ENCODE measurements at regions not wholly inside any gene's neighbourhood (a gene's known extent, or its start where the extent isn't known, plus 50 kb on each side); places are given as distances from the start of the nearest gene placed in this dataset.

- H3K27me3 ChIP-seq: no peaks in the 10 kb centered on the region
- peaks cover 9% of the 10 kb centered on the region for H3K4me1 ChIP-seq (ENCODE audit: low read depth)
- H3K36me3 ChIP-seq: no peaks in the 10 kb centered on the region
- no peak overlapping the region for H3K4me3 ChIP-seq
- no peak for DNase-seq (ENCODE audit: low read depth in 1 of 2, low spot score in 1 of 2)
- H3K27ac ChIP-seq: no peak overlapping the region
- no peaks in the 10 kb centered on the region for H3K9me3 ChIP-seq (ENCODE audit: low read depth)
- TF ChIP-seq, protein P1, sequence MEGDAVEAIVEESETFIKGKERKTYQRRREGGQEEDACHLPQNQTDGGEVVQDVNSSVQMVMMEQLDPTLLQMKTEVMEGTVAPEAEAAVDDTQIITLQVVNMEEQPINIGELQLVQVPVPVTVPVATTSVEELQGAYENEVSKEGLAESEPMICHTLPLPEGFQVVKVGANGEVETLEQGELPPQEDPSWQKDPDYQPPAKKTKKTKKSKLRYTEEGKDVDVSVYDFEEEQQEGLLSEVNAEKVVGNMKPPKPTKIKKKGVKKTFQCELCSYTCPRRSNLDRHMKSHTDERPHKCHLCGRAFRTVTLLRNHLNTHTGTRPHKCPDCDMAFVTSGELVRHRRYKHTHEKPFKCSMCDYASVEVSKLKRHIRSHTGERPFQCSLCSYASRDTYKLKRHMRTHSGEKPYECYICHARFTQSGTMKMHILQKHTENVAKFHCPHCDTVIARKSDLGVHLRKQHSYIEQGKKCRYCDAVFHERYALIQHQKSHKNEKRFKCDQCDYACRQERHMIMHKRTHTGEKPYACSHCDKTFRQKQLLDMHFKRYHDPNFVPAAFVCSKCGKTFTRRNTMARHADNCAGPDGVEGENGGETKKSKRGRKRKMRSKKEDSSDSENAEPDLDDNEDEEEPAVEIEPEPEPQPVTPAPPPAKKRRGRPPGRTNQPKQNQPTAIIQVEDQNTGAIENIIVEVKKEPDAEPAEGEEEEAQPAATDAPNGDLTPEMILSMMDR (IDR thresholded peaks at IDR 0.05; ENCODE audit: low read depth, low read length): no peak
Observed at GRCh38 chr2:163541943-163542342, 193.9 kb downstream of the FIGN start.

GRCh38 chr2:163541495-163541894, 194.3 kb downstream of the FIGN start:
- no peak for DNase-seq (ENCODE audit: low read depth in 1 of 2, low spot score in 1 of 2)
- Histone ChIP-seq H3K9me3 (ENCODE audit: low read depth) (no peaks in the 10 kb centered on the region), H3K27ac (no peak overlapping the region), H3K36me3 (no peaks in the 10 kb centered on the region), H3K27me3 (no peaks in the 10 kb centered on the region), H3K4me3 (no peak overlapping the region), H3K4me1 (ENCODE audit: low read depth) (peaks cover 9% of the 10 kb centered on the region)
- TF ChIP-seq, protein P1 (IDR thresholded peaks at IDR 0.05; ENCODE audit: low read depth, low read length): no peak

GRCh38 chr2:163528640-163529217, 207.1 kb downstream of the FIGN start:
- no peaks in the 10 kb centered on the region for H3K36me3 ChIP-seq
- DNase-seq (ENCODE audit: low read depth in 1 of 2, low spot score in 1 of 2): no peak
- no peaks in the 10 kb centered on the region for H3K9me3 ChIP-seq (ENCODE audit: low read depth)
- no peaks in the 10 kb centered on the region for H3K27me3 ChIP-seq
- H3K4me3 ChIP-seq: no peak overlapping the region
- H3K4me1 ChIP-seq (ENCODE audit: low read depth): no peaks in the 10 kb centered on the region
- no peak overlapping the region for H3K27ac ChIP-seq
- TF ChIP-seq, protein P1 (IDR thresholded peaks at IDR 0.05; ENCODE audit: low read depth, low read length): no peak

GRCh38 chr2:163527381-163527780, 208.4 kb downstream of the FIGN start:
- Histone ChIP-seq H3K27ac (no peak overlapping the region), H3K4me3 (no peak overlapping the region), H3K4me1 (ENCODE audit: low read depth) (no peaks in the 10 kb centered on the region), H3K36me3 (no peaks in the 10 kb centered on the region), H3K27me3 (no peaks in the 10 kb centered on the region), H3K9me3 (ENCODE audit: low read depth) (no peaks in the 10 kb centered on the region)
- TF ChIP-seq, protein P1 (IDR thresholded peaks at IDR 0.05; ENCODE audit: low read depth, low read length): no peak
- DNase-seq (ENCODE audit: low read depth in 1 of 2, low spot score in 1 of 2): no peak

DNA sequence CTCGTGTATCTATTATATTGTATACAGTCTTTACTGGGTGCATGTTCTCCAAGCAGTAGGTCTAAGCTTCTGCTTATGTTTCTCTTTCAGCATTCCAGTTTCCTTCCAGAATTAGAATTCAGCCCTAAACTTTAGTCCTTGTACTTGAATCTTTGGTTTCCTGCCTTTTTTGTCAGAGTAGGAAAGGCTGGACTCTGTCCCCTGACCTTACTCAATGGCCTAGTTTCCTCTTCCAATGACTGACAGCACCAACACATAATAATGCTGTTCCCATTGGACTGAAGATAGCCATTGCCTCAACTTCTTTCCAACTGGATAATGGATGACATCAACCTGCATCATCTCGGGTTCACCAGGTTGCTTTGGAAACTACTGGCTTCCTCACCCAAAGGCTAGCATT, 217.0 kb downstream of the FIGN start:
- Histone ChIP-seq H3K27me3 (no peaks in the 10 kb centered on the region), H3K4me3 (no peak overlapping the region), H3K9me3 (ENCODE audit: low read depth) (no peaks in the 10 kb centered on the region), H3K36me3 (no peaks in the 10 kb centered on the region), H3K27ac (no peak overlapping the region), H3K4me1 (ENCODE audit: low read depth) (no peaks in the 10 kb centered on the region)
- TF ChIP-seq, protein P1 (IDR thresholded peaks at IDR 0.05; ENCODE audit: low read depth, low read length): no peak
- DNase-seq (ENCODE audit: low read depth in 1 of 2, low spot score in 1 of 2): no peak

GRCh38 chr2:163515836-163516235, 220.0 kb downstream of the FIGN start:
- Histone ChIP-seq H3K4me1 (ENCODE audit: low read depth) (no peaks in the 10 kb centered on the region), H3K9me3 (ENCODE audit: low read depth) (no peaks in the 10 kb centered on the region), H3K27me3 (no peaks in the 10 kb centered on the region), H3K4me3 (no peak overlapping the region), H3K36me3 (no peaks in the 10 kb centered on the region), H3K27ac (no peak overlapping the region)
- TF ChIP-seq, protein P1 (IDR thresholded peaks at IDR 0.05; ENCODE audit: low read depth, low read length): no peak
- no peak for DNase-seq (ENCODE audit: low read depth in 1 of 2, low spot score in 1 of 2)

Data from cardiac muscle cell (in vitro differentiated cells and primary cell).